DOHH2 (cell line): ENCODE measurements at regions not wholly inside any gene's neighbourhood (a gene's known extent, or its start where the extent isn't known, plus 50 kb on each side); places are given as distances from the start of the nearest gene placed in this dataset.

Source experiments
- H3F3A ChIP-seq: fragments of 200-600 bp; sonication (generic), shearing (Covaris generic); 2 replicates; pipeline ENCODE4 v1.6.0; 2016; ENCODE audit warnings: antibody characterized with exemption, mild to moderate bottlenecking; ENCODE audit not compliant: control insufficient read depth, insufficient read depth
- H3K27ac ChIP-seq: fragments of 200-600 bp; sonication (generic); 2 replicates; pipeline ENCODE4 v1.5.1; 2014; ENCODE audit warnings: low read depth, mild to moderate bottlenecking, low read length, moderate library complexity
- H3K27me3 ChIP-seq: fragments of 200-600 bp; sonication (generic); 2 replicates; pipeline ENCODE4 v1.6.1; 2014; ENCODE audit warnings: mild to moderate bottlenecking, low read length, mixed read lengths; ENCODE audit not compliant: control insufficient read depth
- H3K36me3 ChIP-seq: fragments of 200-600 bp; sonication (generic); 2 replicates; pipeline ENCODE4 v1.6.1; 2014; ENCODE audit warnings: mild to moderate bottlenecking, low read length, moderate library complexity, mixed read lengths; ENCODE audit not compliant: control insufficient read depth
- H3K4me1 ChIP-seq: fragments of 200-600 bp; sonication (generic); 2 replicates; pipeline ENCODE4 v1.6.1; 2014; ENCODE audit warnings: mild to moderate bottlenecking, low read length, mixed read lengths; ENCODE audit not compliant: control insufficient read depth
- H3K4me2 ChIP-seq: fragments of 200-600 bp; sonication (generic); 2 replicates; pipeline ENCODE4 v1.6.0; 2014; ENCODE audit warnings: mild to moderate bottlenecking, low read length, moderate library complexity
- H3K4me3 ChIP-seq: fragments of 200-600 bp; sonication (generic); 2 replicates; pipeline ENCODE4 v1.5.1; 2014; ENCODE audit warnings: mild to moderate bottlenecking, low read length, mixed read lengths
- H3K79me2 ChIP-seq: fragments of 200-600 bp; sonication (generic); 2 replicates; pipeline ENCODE4 v1.6.1; 2014; ENCODE audit warnings: mild to moderate bottlenecking, low read length, mixed read lengths; ENCODE audit not compliant: control insufficient read depth
- H3K9me2 ChIP-seq: fragments of 200-600 bp; sonication (generic); replicated peaks from 2 replicates; pipeline ENCODE4 v1.6.1; 2014; ENCODE audit warnings: mild to moderate bottlenecking, low read length, mixed read lengths; ENCODE audit not compliant: control insufficient read depth
- H3K9me3 ChIP-seq: fragments of 200-600 bp; sonication (generic); 2 replicates; pipeline ENCODE4 v1.6.1; 2014; ENCODE audit warnings: antibody characterized with exemption, low read length, mixed read lengths; ENCODE audit not compliant: control insufficient read depth, insufficient read depth
- H4K20me1 ChIP-seq: fragments of 200-600 bp; sonication (generic); 2 replicates; pipeline ENCODE4 v1.6.0; 2014; ENCODE audit warnings: low read depth, mild to moderate bottlenecking, antibody characterized with exemption, low read length, moderate library complexity; ENCODE audit not compliant: control insufficient read depth, insufficient read depth
- EZH2phosphoT487 ChIP-seq: fragments of 200-600 bp; sonication (generic); IDR thresholded peaks from 2 replicates; pipeline ENCODE4 v1.6.1; 2017; ENCODE audit warnings: borderline replicate concordance, mild to moderate bottlenecking, antibody characterized with exemption, low read length, moderate library complexity, mixed read lengths
- TF ChIP-seq, protein P1 (sequence below): fragments of 200-600 bp; sonication (generic); IDR thresholded peaks from one replicate; pipeline ENCODE4 v1.5.1; 2014; ENCODE audit warnings: antibody characterized with exemption, mild to moderate bottlenecking, low read depth, low read length; ENCODE audit not compliant: poor library complexity, severe bottlenecking

DNA sequence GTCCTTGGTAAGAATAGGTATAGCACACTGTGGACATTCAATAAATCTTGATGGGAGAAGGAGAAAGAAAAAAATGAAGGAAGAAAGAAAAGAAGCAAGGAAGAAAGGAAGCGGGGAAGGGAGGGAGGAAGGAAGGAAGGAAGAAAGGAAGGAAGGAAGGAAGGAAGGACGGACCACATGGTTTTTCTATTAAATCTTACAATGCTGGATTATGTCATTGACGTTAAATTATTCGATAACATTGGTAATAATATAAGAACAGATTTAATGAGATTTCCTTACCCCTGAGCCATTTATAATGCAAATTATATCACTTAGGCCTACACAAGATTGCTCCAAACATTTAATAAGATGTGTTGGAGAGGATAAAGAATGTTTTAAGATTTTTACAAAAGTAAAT, 124.9 kb upstream of the SYT1 start:
- no peaks in the 10 kb centered on the region for H3K79me2 ChIP-seq
- no peaks in the 10 kb centered on the region for H4K20me1 ChIP-seq
- no peaks in the 10 kb centered on the region for H3K9me2 ChIP-seq
- no peaks in the 10 kb centered on the region for H3K4me1 ChIP-seq
- H3K27ac ChIP-seq, result no peak overlapping the region
- H3K9me3 ChIP-seq, result no peaks in the 10 kb centered on the region
- H3F3A ChIP-seq, result no peaks in the 10 kb centered on the region
- TF ChIP-seq, protein P1, sequence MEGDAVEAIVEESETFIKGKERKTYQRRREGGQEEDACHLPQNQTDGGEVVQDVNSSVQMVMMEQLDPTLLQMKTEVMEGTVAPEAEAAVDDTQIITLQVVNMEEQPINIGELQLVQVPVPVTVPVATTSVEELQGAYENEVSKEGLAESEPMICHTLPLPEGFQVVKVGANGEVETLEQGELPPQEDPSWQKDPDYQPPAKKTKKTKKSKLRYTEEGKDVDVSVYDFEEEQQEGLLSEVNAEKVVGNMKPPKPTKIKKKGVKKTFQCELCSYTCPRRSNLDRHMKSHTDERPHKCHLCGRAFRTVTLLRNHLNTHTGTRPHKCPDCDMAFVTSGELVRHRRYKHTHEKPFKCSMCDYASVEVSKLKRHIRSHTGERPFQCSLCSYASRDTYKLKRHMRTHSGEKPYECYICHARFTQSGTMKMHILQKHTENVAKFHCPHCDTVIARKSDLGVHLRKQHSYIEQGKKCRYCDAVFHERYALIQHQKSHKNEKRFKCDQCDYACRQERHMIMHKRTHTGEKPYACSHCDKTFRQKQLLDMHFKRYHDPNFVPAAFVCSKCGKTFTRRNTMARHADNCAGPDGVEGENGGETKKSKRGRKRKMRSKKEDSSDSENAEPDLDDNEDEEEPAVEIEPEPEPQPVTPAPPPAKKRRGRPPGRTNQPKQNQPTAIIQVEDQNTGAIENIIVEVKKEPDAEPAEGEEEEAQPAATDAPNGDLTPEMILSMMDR, result no peak
- no peak for TF ChIP-seq EZH2phosphoT487
- no peak overlapping the region for H3K4me2 ChIP-seq
- H3K36me3 ChIP-seq, result no peaks in the 10 kb centered on the region
- H3K4me3 ChIP-seq, result no peak overlapping the region
- H3K27me3 ChIP-seq, result no peaks in the 10 kb centered on the region

DNA sequence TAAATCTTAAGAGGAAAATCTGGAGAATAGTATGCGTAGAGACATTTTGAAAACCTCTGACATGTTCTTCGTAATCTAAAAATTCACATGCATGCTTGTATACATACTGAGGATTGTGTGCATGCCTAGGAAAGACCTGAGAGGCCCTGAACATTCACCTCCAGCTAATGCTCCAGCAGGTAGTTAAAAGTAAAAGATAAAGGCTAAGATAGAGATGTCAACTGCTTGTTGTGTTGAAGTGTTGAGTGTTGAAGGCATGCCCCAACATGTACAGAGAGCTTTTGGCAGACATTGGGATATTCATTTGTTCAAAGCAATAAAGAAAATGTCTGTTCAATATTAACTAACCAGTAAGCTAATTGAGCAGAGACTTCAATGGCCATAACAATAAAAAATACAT, 118.6 kb upstream of the SYT1 start:
- Histone ChIP-seq H3K4me3 (no peak overlapping the region), H3K79me2 (no peaks in the 10 kb centered on the region)

GRCh38 chr12:78753058-78753457, 111.5 kb upstream of the SYT1 start:
- Histone ChIP-seq H3K79me2 (no peaks in the 10 kb centered on the region), H3K4me1 (no peaks in the 10 kb centered on the region), H3F3A (no peaks in the 10 kb centered on the region), H3K9me3 (no peaks in the 10 kb centered on the region), H3K9me2 (no peaks in the 10 kb centered on the region), H3K27me3 (no peaks in the 10 kb centered on the region), H3K36me3 (no peaks in the 10 kb centered on the region), H3K4me2 (no peak overlapping the region), H3K4me3 (no peak overlapping the region), H4K20me1 (no peaks in the 10 kb centered on the region), H3K27ac (no peak overlapping the region)
- TF ChIP-seq, protein P1, result no peak
- no peak for TF ChIP-seq EZH2phosphoT487

More for the DNA sequence above, 118.6 kb upstream of the SYT1 start:
- Histone ChIP-seq H3F3A (no peaks in the 10 kb centered on the region), H3K4me1 (no peaks in the 10 kb centered on the region), H3K27me3 (no peaks in the 10 kb centered on the region), H3K27ac (no peak overlapping the region), H3K36me3 (no peaks in the 10 kb centered on the region), H4K20me1 (no peaks in the 10 kb centered on the region), H3K9me2 (no peaks in the 10 kb centered on the region), H3K4me2 (no peak overlapping the region), H3K9me3 (no peaks in the 10 kb centered on the region)
- TF ChIP-seq EZH2phosphoT487, result no peak
- TF ChIP-seq, protein P1, result no peak

GRCh38 chr12:78756936-78757335, 107.6 kb upstream of the SYT1 start:
- Histone ChIP-seq H3K27me3 (no peaks in the 10 kb centered on the region), H3K4me1 (no peaks in the 10 kb centered on the region), H3K4me2 (no peak overlapping the region), H3K79me2 (no peaks in the 10 kb centered on the region), H3F3A (no peaks in the 10 kb centered on the region), H4K20me1 (no peaks in the 10 kb centered on the region), H3K9me2 (no peaks in the 10 kb centered on the region), H3K27ac (no peak overlapping the region), H3K9me3 (no peaks in the 10 kb centered on the region), H3K36me3 (no peaks in the 10 kb centered on the region), H3K4me3 (no peak overlapping the region)
- TF ChIP-seq, protein P1, result no peak
- no peak for TF ChIP-seq EZH2phosphoT487
